ENCODE measurements at regions not wholly inside any gene's neighbourhood (a gene's known extent, or its start where the extent isn't known, plus 50 kb on each side); places are given as distances from the start of the nearest gene placed in this dataset.

DNA sequence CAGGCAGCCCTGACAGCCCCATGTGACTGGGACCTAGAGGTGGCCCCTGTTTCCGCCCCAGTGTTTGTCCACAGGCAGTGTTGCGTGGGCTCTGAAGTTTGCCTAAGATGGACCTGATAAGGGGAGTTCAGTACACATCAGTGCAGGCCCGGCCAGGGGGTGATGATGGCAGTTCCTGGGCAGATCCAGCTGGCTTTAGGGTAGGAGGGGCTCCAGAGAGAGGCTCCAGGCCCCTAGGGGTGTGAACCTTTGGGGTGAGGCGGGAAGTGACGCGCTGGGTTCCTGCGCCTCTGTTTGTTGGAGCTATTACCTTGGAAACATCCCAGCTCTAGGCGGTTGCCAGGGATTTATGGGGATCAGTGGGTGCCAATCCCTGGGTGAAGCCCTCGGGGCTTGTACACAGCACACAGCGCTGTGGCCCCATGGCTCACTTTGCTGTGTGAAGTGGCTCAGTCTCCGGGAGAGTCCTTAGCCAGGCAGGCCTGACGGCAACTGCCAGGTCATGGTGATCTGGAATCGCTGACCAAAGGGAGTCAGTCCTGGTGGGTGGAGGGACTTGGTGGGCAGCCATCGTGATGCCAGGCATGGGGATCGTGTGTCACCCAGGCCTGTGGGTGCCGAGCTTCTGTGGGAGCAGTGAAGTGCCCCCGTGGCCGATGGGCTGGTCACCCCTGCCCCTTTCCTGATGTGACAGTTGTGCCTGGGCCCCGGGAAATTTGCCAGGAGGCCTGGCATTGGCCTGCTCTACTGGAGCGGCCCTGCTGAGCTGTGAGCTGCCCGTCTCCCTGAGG is 146.1 kb downstream of the SEC14L1 start (continued):
- no peak; the same call in 1 of the 2 replicates for TF ChIP-seq ZNF777 (CRISPR knock-in tag; IDR thresholded peaks at IDR 0.05)
- TF ChIP-seq SYNCRIP (IDR thresholded peaks at IDR 0.05; ENCODE audit: insufficient read depth, low read depth, low read length): no peak
- TF ChIP-seq ISX (CRISPR knock-in tag; conservative IDR thresholded peaks at IDR 0.05): no peak
- TF ChIP-seq HNRNPH1 (optimal IDR thresholded peaks at IDR 0.05; ENCODE audit: low read depth, low read length): peak; percentile 80
- TF ChIP-seq NFE2L2 (IDR thresholded peaks at IDR 0.05; ENCODE audit: low read length): 0 out of 2 replicates have a peak, but pooled peaks have one; percentile 13
- peak; percentile 78; the same call in 1 of the 2 replicates for TF ChIP-seq TAF1 (CRISPR knock-in tag; IDR thresholded peaks at IDR 0.05)
- no peak for TF ChIP-seq CERS6 (CRISPR knock-in tag; IDR thresholded peaks at IDR 0.05)
- TF ChIP-seq AKAP8 (CRISPR knock-in tag; IDR thresholded peaks at IDR 0.05): peak; percentile 46
- peak; percentile 85 for TF ChIP-seq GABPB1 (CRISPR knock-in tag; IDR thresholded peaks at IDR 0.05)
- TF ChIP-seq, protein P1, sequence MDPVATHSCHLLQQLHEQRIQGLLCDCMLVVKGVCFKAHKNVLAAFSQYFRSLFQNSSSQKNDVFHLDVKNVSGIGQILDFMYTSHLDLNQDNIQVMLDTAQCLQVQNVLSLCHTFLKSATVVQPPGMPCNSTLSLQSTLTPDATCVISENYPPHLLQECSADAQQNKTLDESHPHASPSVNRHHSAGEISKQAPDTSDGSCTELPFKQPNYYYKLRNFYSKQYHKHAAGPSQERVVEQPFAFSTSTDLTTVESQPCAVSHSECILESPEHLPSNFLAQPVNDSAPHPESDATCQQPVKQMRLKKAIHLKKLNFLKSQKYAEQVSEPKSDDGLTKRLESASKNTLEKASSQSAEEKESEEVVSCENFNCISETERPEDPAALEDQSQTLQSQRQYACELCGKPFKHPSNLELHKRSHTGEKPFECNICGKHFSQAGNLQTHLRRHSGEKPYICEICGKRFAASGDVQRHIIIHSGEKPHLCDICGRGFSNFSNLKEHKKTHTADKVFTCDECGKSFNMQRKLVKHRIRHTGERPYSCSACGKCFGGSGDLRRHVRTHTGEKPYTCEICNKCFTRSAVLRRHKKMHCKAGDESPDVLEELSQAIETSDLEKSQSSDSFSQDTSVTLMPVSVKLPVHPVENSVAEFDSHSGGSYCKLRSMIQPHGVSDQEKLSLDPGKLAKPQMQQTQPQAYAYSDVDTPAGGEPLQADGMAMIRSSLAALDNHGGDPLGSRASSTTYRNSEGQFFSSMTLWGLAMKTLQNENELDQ (CRISPR knock-in tag; IDR thresholded peaks at IDR 0.05; ENCODE audit: borderline replicate concordance): peak; percentile 66
- TF ChIP-seq SATB2 (CRISPR knock-in tag; IDR thresholded peaks at IDR 0.05): peak; percentile 56; the same call in 1 of the 2 replicates
- TF ChIP-seq GATA4 (IDR thresholded peaks at IDR 0.05; ENCODE audit: borderline replicate concordance, low read depth): peak; percentile 99
- TF ChIP-seq AGO1 (IDR thresholded peaks at IDR 0.05; ENCODE audit: low read depth, low read length, poor library complexity, severe bottlenecking): no peak
- no peak for TF ChIP-seq TEF (CRISPR knock-in tag; IDR thresholded peaks at IDR 0.05)
- no peak for TF ChIP-seq ZNF17 (CRISPR knock-in tag; IDR thresholded peaks at IDR 0.05)
- TF ChIP-seq DPF2 (CRISPR knock-in tag; IDR thresholded peaks at IDR 0.05; ENCODE audit: borderline replicate concordance, low read depth): peak; percentile 100
- peak; percentile 22; the same call in 1 of the 2 replicates for TF ChIP-seq ATF7-NPFF (CRISPR knock-in tag; IDR thresholded peaks at IDR 0.05; ENCODE audit: low read depth)
- TF ChIP-seq HOXA9 (CRISPR knock-in tag; IDR thresholded peaks at IDR 0.05; ENCODE audit: borderline replicate concordance): peak; percentile 78; the same call in 1 of the 2 replicates
- TF ChIP-seq ZNF24 (IDR thresholded peaks at IDR 0.05): no peak
- TF ChIP-seq NCOR1 (IDR thresholded peaks at IDR 0.05; ENCODE audit: borderline replicate concordance, low read length): no peak; the same call in 1 of the 2 replicates
- 0 out of 2 replicates have a peak, but pooled peaks have one; percentile 1 for TF ChIP-seq ZNF570 (CRISPR knock-in tag; IDR thresholded peaks at IDR 0.05; ENCODE audit: borderline replicate concordance)
- TF ChIP-seq KAT8 (CRISPR knock-in tag; IDR thresholded peaks at IDR 0.05): peak; percentile 92
- no peak for TF ChIP-seq NONO (IDR thresholded peaks at IDR 0.05)
- peak; percentile 99 for TF ChIP-seq NONO (CRISPR knock-in tag; conservative IDR thresholded peaks at IDR 0.05)
- no peak; the same call in 1 of the 2 replicates for TF ChIP-seq POGZ (CRISPR knock-in tag; IDR thresholded peaks at IDR 0.05)

Data from HepG2 (cell line).